ENCODE measurements at regions not wholly inside any gene's neighbourhood (a gene's known extent, or its start where the extent isn't known, plus 50 kb on each side); places are given as distances from the start of the nearest gene placed in this dataset.
"Not testable (repeated sequence)": the region's sequence is repeated elsewhere in the genome, so short reads cannot be mapped to it uniquely, and the experiment has no call there.

DNA sequence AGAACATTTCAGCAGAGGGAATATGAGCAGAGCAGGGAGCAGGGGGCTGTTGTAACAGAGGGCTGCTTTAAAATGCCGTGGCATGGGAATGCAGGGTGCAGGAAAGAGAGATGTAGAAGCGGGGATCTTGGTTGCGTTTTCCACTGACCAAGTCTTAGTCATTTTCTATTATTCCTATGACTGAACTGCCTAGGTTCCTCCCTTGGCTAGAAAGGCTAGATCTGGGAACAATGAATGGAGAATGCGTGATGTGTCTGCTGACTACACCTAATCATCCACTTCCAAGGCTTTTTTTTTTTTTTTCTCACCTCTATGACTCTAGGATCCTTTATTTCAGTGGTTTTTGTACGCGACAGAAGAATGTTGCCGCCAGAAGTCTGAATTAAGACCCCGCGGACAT, 607.4 kb upstream of the TBL1XR1 start:
- in situ Hi-C loops (cut with HindIII; ENCODE audit: low pct_unique_long_range_greater_than_20kb, low sequenced_read_pairs): no loop called here
- no peak for DNase-seq (ENCODE audit: low read depth, low spot score)

DNA sequence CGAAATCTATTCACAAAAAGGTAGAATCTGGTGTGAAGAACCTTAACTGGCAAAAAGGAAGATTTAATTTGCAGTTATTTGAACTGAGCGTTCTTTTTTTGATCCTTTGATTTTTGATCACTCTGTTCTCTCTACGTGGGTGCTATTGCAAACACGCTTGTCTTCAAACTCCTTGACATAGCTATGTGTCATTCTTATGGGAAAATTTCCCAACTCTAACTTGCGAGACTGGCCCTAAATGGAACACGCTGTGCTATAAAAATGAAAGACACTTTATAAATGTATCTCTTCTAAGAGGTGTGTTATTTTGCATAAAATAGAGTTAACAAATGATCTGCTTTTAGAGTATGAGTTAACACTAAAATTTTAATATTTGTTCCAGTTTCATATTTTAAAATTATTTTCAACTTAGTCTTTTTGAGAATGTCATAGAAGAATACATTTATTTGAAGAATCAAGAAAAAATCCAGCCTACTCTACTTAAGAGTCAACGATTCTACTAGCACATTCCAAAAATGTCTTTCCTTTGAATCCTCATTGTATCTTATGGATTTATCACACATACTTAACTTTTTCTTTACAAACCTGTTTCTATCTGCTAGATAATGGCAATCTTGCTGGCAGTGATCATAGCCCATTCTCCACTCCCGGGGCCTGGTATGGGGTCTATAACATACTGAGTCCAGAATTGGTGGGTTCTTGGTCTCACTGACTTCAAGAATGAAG, 610.0 kb upstream of the TBL1XR1 start:
- in situ Hi-C loops (cut with HindIII; ENCODE audit: low pct_unique_long_range_greater_than_20kb, low sequenced_read_pairs): no loop called here
- DNase-seq (ENCODE audit: low read depth, low spot score): no peak

DNA sequence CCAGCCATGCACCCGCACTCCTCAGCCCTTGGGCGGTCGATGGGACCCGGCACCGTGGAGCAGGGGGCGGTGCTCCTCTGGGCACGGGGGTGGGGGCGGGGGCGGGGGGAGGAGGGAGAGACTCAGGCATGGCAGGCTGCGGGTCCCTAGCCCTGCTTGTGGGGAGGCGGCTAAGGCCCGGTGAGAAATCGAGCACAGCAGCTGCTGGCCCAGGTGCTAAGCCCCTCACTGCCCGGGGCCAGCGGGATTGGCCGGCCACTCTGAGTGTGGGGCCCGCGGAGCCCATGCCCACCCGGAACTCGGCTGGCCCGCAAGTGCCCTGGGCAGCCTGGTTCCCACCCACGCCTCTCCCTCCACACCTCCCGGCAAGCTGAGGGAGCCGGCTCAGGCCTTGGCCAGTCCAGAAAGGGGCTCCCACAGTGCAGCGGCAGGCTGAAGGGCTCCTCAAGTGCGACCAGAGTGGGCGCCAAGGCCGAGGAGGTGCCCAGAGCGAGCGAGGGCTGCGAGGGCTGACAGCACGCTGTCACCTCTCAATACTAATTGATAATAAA, 611.7 kb upstream of the TBL1XR1 start:
- in situ Hi-C loops (cut with HindIII; ENCODE audit: low pct_unique_long_range_greater_than_20kb, low sequenced_read_pairs); DNase-seq (ENCODE audit: low read depth, low spot score): not testable (repeated sequence)

DNA sequence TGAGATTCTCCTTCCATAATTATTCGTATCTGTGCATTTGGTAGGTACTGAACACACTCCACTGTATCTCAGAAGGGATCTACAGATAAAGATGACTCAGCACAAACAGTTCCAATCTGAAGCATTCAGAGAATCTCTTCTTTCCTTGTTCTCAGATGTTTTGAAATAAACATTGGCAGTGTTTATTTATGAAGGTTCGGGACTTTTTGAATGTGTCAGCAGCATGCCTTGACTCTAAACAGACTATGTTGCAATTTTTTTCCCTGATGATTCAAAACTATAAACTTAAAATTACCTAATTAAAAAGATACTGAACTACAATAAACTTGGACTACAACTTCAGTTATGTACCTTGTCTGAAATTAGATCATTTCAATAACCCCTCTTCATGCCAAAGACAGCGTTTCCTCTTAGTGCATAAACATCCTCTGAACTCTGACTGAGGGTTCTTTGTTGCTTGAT, 612.9 kb upstream of the TBL1XR1 start:
- no peak for DNase-seq (ENCODE audit: low read depth, low spot score)
- in situ Hi-C loops (cut with HindIII; ENCODE audit: low pct_unique_long_range_greater_than_20kb, low sequenced_read_pairs): no loop called here

DNA sequence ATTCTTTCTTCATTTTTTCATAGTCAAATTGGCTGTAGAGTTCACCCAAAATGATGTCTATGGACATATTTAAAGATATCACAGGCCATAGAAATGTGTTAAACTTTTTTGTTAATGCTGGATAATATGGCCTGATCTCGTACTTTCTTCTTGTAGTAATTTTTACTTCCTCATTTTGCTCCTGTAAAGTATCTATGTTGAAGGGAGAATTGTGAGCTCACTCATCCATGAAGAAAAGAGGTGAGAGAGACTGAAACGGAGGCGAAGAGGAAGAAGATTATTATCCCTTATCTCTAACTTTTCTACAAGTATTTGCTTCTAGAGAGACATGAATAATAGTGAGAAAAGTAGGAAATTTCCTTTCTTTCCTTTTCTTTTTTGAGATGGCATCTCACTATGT, 613.8 kb upstream of the TBL1XR1 start:
- no peak for DNase-seq (ENCODE audit: low read depth, low spot score)
- in situ Hi-C loops (cut with HindIII; ENCODE audit: low pct_unique_long_range_greater_than_20kb, low sequenced_read_pairs): no loop called here

DNA sequence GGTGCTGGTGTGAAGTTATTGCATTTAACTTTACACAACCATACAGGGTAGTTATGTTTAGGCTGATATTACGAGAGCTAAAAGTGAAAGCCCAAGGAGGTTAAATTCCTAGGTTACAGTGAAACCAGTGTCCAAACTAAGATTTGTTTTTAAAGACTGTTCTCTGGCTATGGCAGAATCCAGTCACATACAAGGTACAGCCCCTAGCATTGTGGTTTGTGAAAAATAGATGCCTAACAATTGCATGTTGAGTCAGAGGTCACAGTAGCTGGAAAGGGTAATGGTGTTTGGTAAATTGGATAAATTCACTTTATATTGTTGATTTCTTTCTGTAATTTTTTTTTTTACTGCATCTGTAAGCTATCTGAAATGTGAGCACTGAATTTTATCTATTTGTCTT, 614.6 kb upstream of the TBL1XR1 start:
- no peak for DNase-seq (ENCODE audit: low read depth, low spot score)
- in situ Hi-C loops (cut with HindIII; ENCODE audit: low pct_unique_long_range_greater_than_20kb, low sequenced_read_pairs): no loop called here

DNA sequence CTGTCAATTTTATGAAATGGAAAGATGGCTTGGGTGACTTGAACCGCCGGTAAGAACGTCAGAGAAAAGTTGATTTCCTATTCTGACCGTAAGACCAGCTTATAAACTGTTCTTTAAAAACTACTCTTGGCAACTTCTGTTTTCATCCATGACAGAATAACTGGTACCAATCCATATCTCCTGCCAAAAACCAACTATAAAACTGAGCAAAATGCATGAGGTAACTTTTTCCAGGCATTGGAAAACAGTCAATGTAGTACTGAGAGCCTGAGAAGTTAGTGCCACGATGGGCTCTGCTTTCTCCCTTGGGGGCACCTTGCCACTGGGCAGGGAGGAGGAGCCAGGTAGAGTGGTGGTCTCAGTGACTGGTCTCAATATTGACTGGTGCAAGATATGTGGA, 615.2 kb upstream of the TBL1XR1 start:
- no peak for DNase-seq (ENCODE audit: low read depth, low spot score)
- in situ Hi-C loops (cut with HindIII; ENCODE audit: low pct_unique_long_range_greater_than_20kb, low sequenced_read_pairs): no loop called here

DNA sequence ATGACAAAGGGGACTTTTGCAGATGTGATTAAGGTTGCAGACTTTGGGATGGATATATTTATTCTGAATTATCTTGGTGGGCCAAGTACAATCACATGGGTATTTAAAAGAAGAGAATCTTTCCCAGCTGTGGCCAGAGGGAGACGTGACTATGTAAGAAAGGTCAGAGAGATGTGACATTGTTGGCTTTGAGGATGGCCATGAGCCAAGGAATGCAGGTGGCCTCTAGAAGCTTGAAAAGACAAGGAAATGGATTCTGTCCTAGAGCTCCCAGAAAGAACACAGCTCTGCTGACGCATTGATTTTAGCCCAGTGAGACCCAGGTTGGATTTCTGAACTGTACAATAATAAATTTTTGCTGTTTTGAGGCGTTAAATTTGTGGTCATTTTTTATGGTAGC, 616.0 kb upstream of the TBL1XR1 start:
- DNase-seq (ENCODE audit: low read depth, low spot score): no peak
- in situ Hi-C loops (cut with HindIII; ENCODE audit: low pct_unique_long_range_greater_than_20kb, low sequenced_read_pairs): no loop called here

DNA sequence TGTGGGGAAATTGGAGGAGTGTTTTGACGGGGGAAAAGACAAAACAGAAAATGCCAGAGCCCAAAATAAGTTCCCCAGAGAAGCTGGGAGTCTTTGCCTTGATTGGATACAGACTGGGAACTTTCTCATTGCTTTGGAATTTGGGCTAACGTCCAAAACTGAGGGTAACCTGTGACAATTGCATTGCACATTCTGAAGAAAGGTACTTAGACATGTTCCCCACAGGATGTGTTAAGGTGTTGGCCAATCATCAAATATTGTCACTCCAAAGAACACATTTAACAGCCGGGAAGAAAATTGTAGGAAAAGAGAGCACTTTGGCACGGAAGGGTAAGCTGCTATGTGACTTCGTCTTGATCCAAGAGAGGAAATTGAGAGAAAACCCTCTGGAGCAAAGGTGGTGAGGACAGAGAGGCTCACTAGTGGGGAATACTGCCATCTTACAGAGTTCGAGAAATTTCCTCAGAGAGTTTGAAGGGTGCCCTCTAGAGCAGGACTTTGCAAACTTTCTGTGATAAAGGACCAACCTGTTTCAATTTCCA, 619.5 kb upstream of the TBL1XR1 start:
- DNase-seq (ENCODE audit: low read depth, low spot score): peak; percentile 27
- in situ Hi-C loops (cut with HindIII; ENCODE audit: low pct_unique_long_range_greater_than_20kb, low sequenced_read_pairs): no loop called here

DNA sequence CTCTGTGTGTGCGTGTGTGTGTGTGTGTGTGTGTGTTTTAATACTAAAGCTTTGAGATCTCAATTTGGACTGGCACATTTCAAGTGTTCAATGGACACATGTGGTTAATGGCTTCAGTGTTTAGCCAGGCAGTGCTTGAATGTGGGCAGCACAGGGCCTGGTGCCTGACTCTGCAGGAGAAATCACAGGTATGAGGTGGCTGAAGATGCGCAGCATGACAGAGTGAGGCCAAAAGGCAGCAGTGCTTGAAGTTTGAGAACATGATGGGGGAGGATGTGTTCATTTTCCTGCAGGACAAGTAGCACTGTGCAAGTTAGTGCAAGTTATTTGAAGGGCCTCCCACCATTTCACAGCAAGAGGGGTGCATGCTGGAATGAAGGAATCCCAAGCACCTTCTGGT, 620.5 kb upstream of the TBL1XR1 start:
- no peak for DNase-seq (ENCODE audit: low read depth, low spot score)
- in situ Hi-C loops (cut with HindIII; ENCODE audit: low pct_unique_long_range_greater_than_20kb, low sequenced_read_pairs): no loop called here

DNA sequence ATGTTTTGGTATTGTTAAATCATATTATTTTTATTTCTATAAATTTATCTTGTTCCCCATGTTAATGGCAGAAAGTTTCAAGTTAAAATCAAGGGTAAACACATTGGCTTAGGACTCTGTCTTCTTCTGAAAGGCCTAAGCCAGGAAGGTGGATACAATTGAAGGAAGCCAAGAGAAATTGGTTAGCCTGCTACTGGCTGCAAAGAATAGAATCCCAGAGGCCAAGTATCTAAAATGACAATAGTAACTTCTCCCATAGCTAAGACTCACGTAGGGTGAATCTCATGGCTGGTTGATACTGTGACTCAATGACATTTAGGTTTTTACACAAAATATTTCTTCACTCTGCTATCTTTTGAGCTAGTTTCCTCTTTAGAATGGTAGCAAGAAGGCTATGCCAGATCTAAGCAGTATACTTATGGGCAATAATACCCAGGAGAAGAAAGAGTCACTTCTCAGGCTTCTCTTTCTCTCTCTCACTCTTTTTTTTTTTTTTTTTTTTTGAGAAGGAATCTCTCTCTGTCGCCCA, 621.5 kb upstream of the TBL1XR1 start:
- DNase-seq (ENCODE audit: low read depth, low spot score): no peak
- in situ Hi-C loops (cut with HindIII; ENCODE audit: low pct_unique_long_range_greater_than_20kb, low sequenced_read_pairs): no loop called here

DNA sequence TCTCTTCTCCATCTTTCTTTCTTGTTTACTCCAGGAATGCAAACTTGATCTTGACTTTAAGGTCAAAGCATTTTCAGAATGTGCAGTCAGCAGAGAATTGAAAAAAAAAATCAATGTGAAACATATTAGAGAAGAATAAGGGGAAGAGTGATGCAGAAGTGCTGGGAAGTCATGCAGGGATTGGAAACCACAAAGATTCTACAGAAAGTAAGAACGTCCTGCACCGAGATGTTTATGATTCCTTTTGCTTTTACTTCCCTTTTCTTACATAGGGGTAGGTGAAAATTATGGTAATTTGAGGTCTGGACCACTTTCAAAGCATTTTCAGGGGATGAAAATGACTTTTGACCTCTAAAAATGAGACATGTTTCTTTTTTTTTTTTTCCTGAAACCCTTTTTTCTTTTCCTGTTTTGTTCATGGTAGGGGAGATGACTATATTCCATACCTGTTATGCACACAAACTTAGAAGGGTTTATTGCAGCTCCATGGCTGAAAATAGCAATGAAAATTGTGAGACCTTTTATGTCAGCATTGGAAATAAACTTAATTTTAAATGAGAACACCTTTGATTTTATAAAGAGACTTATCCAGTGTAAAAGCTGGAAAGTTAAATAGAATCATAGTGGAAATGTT, 623.5 kb upstream of the TBL1XR1 start:
- no peak for DNase-seq (ENCODE audit: low read depth, low spot score)
- in situ Hi-C loops (cut with HindIII; ENCODE audit: low pct_unique_long_range_greater_than_20kb, low sequenced_read_pairs): no loop called here

DNA sequence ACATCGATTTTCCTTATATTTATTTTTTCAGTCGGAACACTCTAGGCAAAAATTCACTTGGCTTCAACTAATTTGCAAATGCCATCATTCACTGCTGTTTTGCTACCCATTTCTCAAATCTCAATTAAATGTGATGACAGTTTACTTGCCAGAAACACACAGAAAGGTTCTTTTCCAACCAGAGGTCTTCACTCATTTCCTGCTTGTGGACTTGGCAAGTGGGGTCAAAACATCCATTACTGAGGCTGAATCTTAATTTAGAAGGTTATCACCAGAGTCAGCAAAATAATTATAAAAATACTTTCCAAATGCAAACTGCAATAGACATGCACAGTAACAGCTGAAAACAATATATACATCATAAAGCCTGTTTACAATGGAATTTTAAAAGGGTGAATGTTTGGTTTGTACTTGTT, 625.4 kb upstream of the TBL1XR1 start:
- in situ Hi-C loops (cut with HindIII; ENCODE audit: low pct_unique_long_range_greater_than_20kb, low sequenced_read_pairs): no loop called here
- DNase-seq (ENCODE audit: low read depth, low spot score): no peak

DNA sequence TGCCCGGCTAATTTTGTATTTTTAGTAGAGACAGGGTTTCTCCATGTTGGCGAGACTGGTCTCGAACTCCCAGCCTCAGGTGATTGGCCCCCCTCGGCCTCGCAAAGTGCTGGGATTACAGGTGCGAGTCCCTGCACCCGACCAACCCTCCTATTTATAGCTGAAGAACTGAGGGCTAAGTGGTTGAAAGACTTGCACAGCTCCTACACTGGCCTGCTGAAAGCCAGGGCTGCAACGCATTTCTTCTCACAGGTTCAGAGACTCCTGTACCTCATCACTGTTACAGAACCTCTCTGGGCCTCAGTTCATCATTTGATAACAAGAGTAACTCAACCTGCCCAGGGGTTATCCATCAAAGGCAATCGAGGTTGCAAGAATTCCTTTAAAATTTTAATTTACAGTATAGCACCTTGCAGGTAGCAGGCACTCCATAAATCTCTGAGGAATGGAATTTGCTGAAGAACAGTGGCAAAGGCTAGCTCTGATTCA, 626.5 kb upstream of the TBL1XR1 start:
- in situ Hi-C loops (cut with HindIII; ENCODE audit: low pct_unique_long_range_greater_than_20kb, low sequenced_read_pairs): no loop called here
- DNase-seq (ENCODE audit: low read depth, low spot score): no peak

DNA sequence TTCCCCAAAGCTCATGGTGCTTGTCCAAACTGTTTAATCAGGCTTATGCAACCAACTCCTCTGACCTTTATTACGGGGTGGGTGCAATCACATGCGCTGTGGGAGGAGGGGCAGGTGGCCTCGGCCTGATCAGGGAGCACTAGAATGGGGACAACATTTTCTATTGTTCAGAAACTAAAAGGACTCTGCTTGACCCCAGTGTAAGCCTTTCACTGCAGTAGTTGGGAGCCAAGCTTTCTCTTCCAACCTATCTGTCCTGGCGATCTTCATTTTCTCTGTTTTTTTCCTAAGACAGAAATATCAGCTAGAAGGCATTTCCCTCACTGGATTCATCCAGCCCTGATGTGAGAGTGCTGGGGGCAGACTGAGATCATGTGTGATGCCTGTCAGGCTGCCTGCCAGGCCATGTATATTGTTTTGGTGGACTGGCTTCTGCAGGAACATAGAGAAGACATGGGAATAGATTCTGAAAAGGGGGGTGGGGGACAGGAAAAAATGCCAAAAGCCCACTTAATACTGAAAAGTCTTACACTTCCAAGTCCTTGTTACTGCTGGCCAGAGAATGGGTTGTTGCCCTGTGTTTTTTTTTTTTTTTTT, 627.0 kb upstream of the TBL1XR1 start:
- in situ Hi-C loops (cut with HindIII; ENCODE audit: low pct_unique_long_range_greater_than_20kb, low sequenced_read_pairs): no loop called here
- DNase-seq (ENCODE audit: low read depth, low spot score): peak; percentile 37

DNA sequence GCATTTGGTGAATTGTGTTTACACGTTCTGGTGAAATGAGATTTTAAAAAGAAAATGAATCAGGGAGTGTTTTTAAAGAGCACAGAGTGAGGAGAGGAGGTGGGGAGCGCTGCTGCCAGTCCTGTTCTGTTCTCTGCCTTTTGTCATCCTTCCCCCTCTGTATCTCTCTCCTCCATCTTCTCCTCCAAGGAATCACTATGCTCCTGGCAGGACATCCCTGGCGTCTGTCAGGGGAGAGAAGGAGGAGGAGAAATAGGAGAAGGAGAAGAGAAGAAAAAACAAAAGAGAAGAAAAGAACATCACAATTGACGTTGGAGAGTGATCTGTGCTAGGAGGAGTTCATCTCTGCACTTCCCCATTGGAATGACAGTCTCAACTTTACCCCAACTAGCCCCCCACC, 627.6 kb upstream of the TBL1XR1 start:
- in situ Hi-C loops (cut with HindIII; ENCODE audit: low pct_unique_long_range_greater_than_20kb, low sequenced_read_pairs): no loop called here
- DNase-seq (ENCODE audit: low read depth, low spot score): no peak

DNA sequence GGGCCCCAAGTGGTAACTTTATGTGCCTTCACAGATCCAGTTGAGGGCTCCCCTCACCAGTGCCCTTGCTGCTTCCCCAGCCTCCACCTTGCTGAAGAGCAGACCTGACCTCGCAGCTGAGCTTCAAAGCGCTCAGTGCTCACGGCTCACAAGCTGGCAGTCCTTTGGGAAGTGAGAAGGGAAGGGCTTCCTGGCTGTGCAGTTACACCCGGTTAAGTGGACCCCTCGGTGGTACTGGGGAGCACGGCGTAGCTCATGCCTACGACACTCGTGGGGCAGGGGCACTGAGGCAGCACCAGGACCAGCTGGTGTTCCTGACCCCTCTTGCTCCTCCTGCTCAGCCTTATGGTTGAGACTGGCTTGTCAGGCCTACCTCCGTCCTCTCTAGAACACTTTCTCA, 629.0 kb upstream of the TBL1XR1 start:
- DNase-seq (ENCODE audit: low read depth, low spot score): no peak
- in situ Hi-C loops (cut with HindIII; ENCODE audit: low pct_unique_long_range_greater_than_20kb, low sequenced_read_pairs): no loop called here

DNA sequence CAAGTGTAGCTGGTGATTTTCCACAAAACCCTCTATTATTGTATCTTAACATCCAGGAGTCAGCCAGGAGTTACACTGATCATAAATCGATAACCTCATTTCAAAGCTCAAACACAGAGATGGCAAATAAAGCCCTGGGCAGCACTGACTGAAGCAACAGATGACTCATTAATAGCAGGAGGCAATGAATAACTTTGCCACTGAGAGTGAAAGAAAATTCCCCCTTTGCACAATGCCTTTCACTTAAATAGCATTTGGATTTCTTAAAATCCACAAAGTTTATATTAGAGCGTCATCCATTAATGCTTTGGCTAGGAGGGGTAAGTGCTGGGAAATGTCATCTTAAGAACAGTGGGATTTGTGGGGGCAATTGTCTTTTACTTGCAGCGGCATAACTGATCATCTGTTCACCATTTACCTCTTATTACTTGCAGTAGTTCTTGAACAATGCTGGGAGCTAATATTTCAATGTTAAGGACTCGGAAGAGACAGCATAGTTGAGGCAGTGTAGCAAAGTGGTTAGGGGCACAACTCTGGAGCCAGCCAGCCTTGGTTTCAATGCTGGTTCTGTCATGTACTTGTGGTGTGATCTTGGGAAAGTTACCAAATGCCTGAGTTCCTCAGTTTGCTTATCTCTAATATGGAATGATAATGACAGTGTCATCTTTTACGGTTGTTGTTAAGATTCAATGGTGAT, 630.4 kb upstream of the TBL1XR1 start:
- in situ Hi-C loops (cut with HindIII; ENCODE audit: low pct_unique_long_range_greater_than_20kb, low sequenced_read_pairs): no loop called here
- DNase-seq (ENCODE audit: low read depth, low spot score): peak; percentile 10
